GM20431 (cell line): ENCODE measurements at regions not wholly inside any gene's neighbourhood (a gene's known extent, or its start where the extent isn't known, plus 50 kb on each side); places are given as distances from the start of the nearest gene placed in this dataset.
"Not testable (repeated sequence)": the region's sequence is repeated elsewhere in the genome, so short reads cannot be mapped to it uniquely, and the experiment has no call there.

Source experiments
- in situ Hi-C: fragments of 300-500 bp; cut with MseI, MboI; formaldehyde crosslinking; loops from one replicate; pipeline ENCODE4 v1.15.0; 2020; ENCODE audit warnings: low sequenced_read_pairs; ENCODE audit not compliant: unreplicated experiment

GRCh38 chr14:22105006-22105623, 431.5 kb upstream of the OR4E1 start:
- in situ Hi-C loops, result no loop called here

GRCh38 chr14:22100764-22101120, 427.1 kb upstream of the OR4E1 start:
- in situ Hi-C loops, result not testable (repeated sequence)

- in situ Hi-C loops, result no loop called here
These were observed 426.5 kb upstream of the OR4E1 start for GRCh38 chr14:22099942-22100763.

- in situ Hi-C loops, result no loop called here
These were observed 424.8 kb upstream of the OR4E1 start for GRCh38 chr14:22098435-22098834.

- in situ Hi-C loops, result no loop called here
These were observed 424.1 kb upstream of the OR4E1 start for GRCh38 chr14:22097586-22098292.

- in situ Hi-C loops, result no loop called here
These were observed 423.5 kb upstream of the OR4E1 start for GRCh38 chr14:22097072-22097471.

- in situ Hi-C loops, result no loop called here
These were observed 422.9 kb upstream of the OR4E1 start for GRCh38 chr14:22096514-22096895.

GRCh38 chr14:22095860-22096513, 422.4 kb upstream of the OR4E1 start:
- in situ Hi-C loops, result no loop called here

GRCh38 chr14:22089940-22090339, 416.3 kb upstream of the OR4E1 start:
- in situ Hi-C loops, result no loop called here

GRCh38 chr14:22088614-22089342, 415.2 kb upstream of the OR4E1 start:
- in situ Hi-C loops, result no loop called here

GRCh38 chr14:22086131-22086530, 412.5 kb upstream of the OR4E1 start:
- in situ Hi-C loops, result no loop called here

GRCh38 chr14:22084393-22085281, 411.0 kb upstream of the OR4E1 start:
- in situ Hi-C loops, result no loop called here

- in situ Hi-C loops, result no loop called here
These were observed 407.7 kb upstream of the OR4E1 start for GRCh38 chr14:22081337-22081736.

GRCh38 chr14:22079766-22080165, 406.1 kb upstream of the OR4E1 start:
- in situ Hi-C loops, result no loop called here

- in situ Hi-C loops, result no loop called here
These were observed 400.2 kb upstream of the OR4E1 start for GRCh38 chr14:22073801-22074200.

GRCh38 chr14:22071006-22071405, 397.4 kb upstream of the OR4E1 start:
- in situ Hi-C loops, result no loop called here

GRCh38 chr14:22070119-22070982, 396.7 kb upstream of the OR4E1 start:
- in situ Hi-C loops, result no loop called here

- in situ Hi-C loops, result no loop called here
These were observed 391.7 kb upstream of the OR4E1 start for GRCh38 chr14:22065347-22065746.
